NCI-H345 treated with DMSO at 0.1 percent for 48 hours (cell line): ENCODE measurements at regions not wholly inside any gene's neighbourhood (a gene's known extent, or its start where the extent isn't known, plus 50 kb on each side); places are given as distances from the start of the nearest gene placed in this dataset.
"Not testable (repeated sequence)": the region's sequence is repeated elsewhere in the genome, so short reads cannot be mapped to it uniquely, and the experiment has no call there.

Experiments
- DNase-seq: peaks from one replicate; lab custom pipeline; 2025; ENCODE audit not compliant: unreplicated experiment; lab: John Stamatoyannopoulos, UW

- no peak for DNase-seq
Measured at GRCh38 chr3:76509179-76509830, 530.6 kb upstream of the ROBO2 start.

- no peak for DNase-seq
Measured at GRCh38 chr3:76514836-76515235, 525.1 kb upstream of the ROBO2 start.

GRCh38 chr3:76523337-76523736 lies 516.6 kb upstream of the ROBO2 start:
- no peak for DNase-seq

- no peak for DNase-seq
Measured at GRCh38 chr3:76525726-76526125, 514.2 kb upstream of the ROBO2 start.

GRCh38 chr3:76527773-76528172 lies 512.1 kb upstream of the ROBO2 start:
- DNase-seq = no peak

GRCh38 chr3:76532158-76532822 lies 507.6 kb upstream of the ROBO2 start:
- no peak for DNase-seq

- not testable (repeated sequence) for DNase-seq
Measured at GRCh38 chr3:76533710-76534109, 506.2 kb upstream of the ROBO2 start.

- not testable (repeated sequence) for DNase-seq
Measured at GRCh38 chr3:76537857-76538256, 502.0 kb upstream of the ROBO2 start.

- DNase-seq = no peak
Measured at GRCh38 chr3:76547674-76548073, 492.2 kb upstream of the ROBO2 start.

GRCh38 chr3:76550522-76551201 lies 489.2 kb upstream of the ROBO2 start:
- no peak for DNase-seq

- DNase-seq = no peak
Measured at GRCh38 chr3:76551739-76552138, 488.2 kb upstream of the ROBO2 start.

- no peak for DNase-seq
Measured at GRCh38 chr3:76552653-76553052, 487.2 kb upstream of the ROBO2 start.

- no peak for DNase-seq
Measured at GRCh38 chr3:76554707-76555106, 485.2 kb upstream of the ROBO2 start.

- DNase-seq = no peak
Measured at GRCh38 chr3:76561494-76562236, 478.2 kb upstream of the ROBO2 start.

GRCh38 chr3:76565496-76566210 lies 474.2 kb upstream of the ROBO2 start:
- no peak for DNase-seq

- DNase-seq = peak; percentile 19
Measured at GRCh38 chr3:76566211-76566534, 473.7 kb upstream of the ROBO2 start.

GRCh38 chr3:76566904-76567303 lies 473.0 kb upstream of the ROBO2 start:
- DNase-seq = no peak

GRCh38 chr3:76570436-76571057 lies 469.4 kb upstream of the ROBO2 start:
- DNase-seq = no peak

- no peak for DNase-seq
Measured at GRCh38 chr3:76576201-76576600, 463.7 kb upstream of the ROBO2 start.

- no peak for DNase-seq
Measured at GRCh38 chr3:76582098-76582497, 457.8 kb upstream of the ROBO2 start.
